Parathyroid adenoma (tissue), 2 donors: ENCODE measurements at regions not wholly inside any gene's neighbourhood (a gene's known extent, or its start where the extent isn't known, plus 50 kb on each side); places are given as distances from the start of the nearest gene placed in this dataset.

Experiments used
- H2AFZ ChIP-seq: fragments of 300-600 bp; sonication (generic); one replicate; pipeline ENCODE4 v1.7.0; 2017; ENCODE audit warnings: antibody characterized with exemption, mild to moderate bottlenecking
- H3K27ac ChIP-seq: fragments of 300-600 bp; sonication (generic); one replicate; pipeline ENCODE4 v1.7.0; 2017
- H3K27me3 ChIP-seq: fragments of 300-600 bp; sonication (generic); one replicate; pipeline ENCODE4 v1.7.0; 2017; ENCODE audit warnings: low read length; ENCODE audit not compliant: control insufficient read depth, insufficient read depth
- H3K36me3 ChIP-seq: fragments of 300-600 bp; sonication (generic); one replicate; pipeline ENCODE4 v1.7.0; 2017; ENCODE audit warnings: low read length; ENCODE audit not compliant: control insufficient read depth, insufficient read depth
- H3K4me1 ChIP-seq: fragments of 300-600 bp; sonication (generic); one replicate; pipeline ENCODE4 v1.7.0; 2017; ENCODE audit warnings: control low read depth
- H3K4me2 ChIP-seq: fragments of 300-600 bp; sonication (generic); one replicate; pipeline ENCODE4 v1.7.0; 2017; ENCODE audit warnings: low read length
- H3K4me3 ChIP-seq: fragments of 300-600 bp; sonication (generic); one replicate; pipeline ENCODE4 v1.7.0; 2017; ENCODE audit warnings: low read depth, low read length
- H3K79me2 ChIP-seq: fragments of 300-600 bp; sonication (generic); one replicate; pipeline ENCODE4 v1.7.0; 2017; ENCODE audit warnings: control low read depth
- H3K9ac ChIP-seq: fragments of 300-600 bp; sonication (generic); one replicate; pipeline ENCODE4 v1.7.0; 2017; ENCODE audit warnings: mild to moderate bottlenecking
- H3K9me3 ChIP-seq: fragments of 300-600 bp; sonication (generic); one replicate; pipeline ENCODE4 v1.7.0; 2017; ENCODE audit warnings: low read length; ENCODE audit not compliant: control insufficient read depth
- CTCF ChIP-seq: fragments of 300-600 bp; sonication (generic); IDR thresholded peaks from one replicate; pipeline ENCODE4 v1.7.0; 2017; ENCODE audit warnings: antibody characterized with exemption, mild to moderate bottlenecking
- donor health status: primary hyperparathyroidism.

GRCh38 chr6:54057058-54057457 is 54.2 kb upstream of the MLIP start:
- H3K79me2 ChIP-seq: no peaks in the 10 kb centered on the region
- no peaks in the 10 kb centered on the region for H3K27me3 ChIP-seq
- no peaks in the 10 kb centered on the region for H3K4me1 ChIP-seq
- no peak overlapping the region for H3K4me2 ChIP-seq
- H3K4me3 ChIP-seq: no peak overlapping the region
- no peaks in the 10 kb centered on the region for H3K36me3 ChIP-seq
- TF ChIP-seq CTCF: no peak
- no peak overlapping the region for H2AFZ ChIP-seq
- no peak overlapping the region for H3K27ac ChIP-seq
- no peak overlapping the region for H3K9ac ChIP-seq
- no peaks in the 10 kb centered on the region for H3K9me3 ChIP-seq

- Histone ChIP-seq H3K4me2 (no peak overlapping the region), H3K27me3 (no peaks in the 10 kb centered on the region), H3K4me1 (no peaks in the 10 kb centered on the region), H3K36me3 (no peaks in the 10 kb centered on the region), H3K27ac (no peak overlapping the region), H2AFZ (no peak overlapping the region), H3K9ac (no peak overlapping the region), H3K79me2 (no peaks in the 10 kb centered on the region), H3K4me3 (no peak overlapping the region), H3K9me3 (no peaks in the 10 kb centered on the region)
- no peak for TF ChIP-seq CTCF
These were observed 53.0 kb upstream of the MLIP start for GRCh38 chr6:54058236-54058635.

GRCh38 chr6:54059683-54060082 is 51.6 kb upstream of the MLIP start:
- H3K36me3 ChIP-seq: no peaks in the 10 kb centered on the region
- no peaks in the 10 kb centered on the region for H3K9me3 ChIP-seq
- H2AFZ ChIP-seq: no peak overlapping the region
- no peak overlapping the region for H3K27ac ChIP-seq
- no peak for TF ChIP-seq CTCF
- H3K79me2 ChIP-seq: no peaks in the 10 kb centered on the region
- no peaks in the 10 kb centered on the region for H3K4me1 ChIP-seq
- H3K4me2 ChIP-seq: no peak overlapping the region
- no peak overlapping the region for H3K4me3 ChIP-seq
- H3K27me3 ChIP-seq: no peaks in the 10 kb centered on the region
- H3K9ac ChIP-seq: no peak overlapping the region

GRCh38 chr6:54060286-54060685 is 51.0 kb upstream of the MLIP start:
- Histone ChIP-seq H3K27me3 (no peaks in the 10 kb centered on the region), H3K4me1 (no peaks in the 10 kb centered on the region), H3K4me3 (no peak overlapping the region), H3K4me2 (no peak overlapping the region), H3K9me3 (no peaks in the 10 kb centered on the region), H3K9ac (no peak overlapping the region), H3K36me3 (no peaks in the 10 kb centered on the region), H3K79me2 (no peaks in the 10 kb centered on the region), H3K27ac (no peak overlapping the region), H2AFZ (no peak overlapping the region)
- TF ChIP-seq CTCF: no peak
